NOMO-1 (cell line): ENCODE measurements at regions not wholly inside any gene's neighbourhood (a gene's known extent, or its start where the extent isn't known, plus 50 kb on each side); places are given as distances from the start of the nearest gene placed in this dataset.
"Not testable (repeated sequence)": the region's sequence is repeated elsewhere in the genome, so short reads cannot be mapped to it uniquely, and the experiment has no call there.

Experiments used
- DNase-seq, 2 experiments: peaks; one replicate each; lab custom pipeline; 2025; ENCODE audit not compliant: unreplicated experiment in 2 of 2; lab: John Stamatoyannopoulos, UW

- not testable (repeated sequence) for DNase-seq
Measured at GRCh38 chr9:117851836-117852461, 147.7 kb downstream of the TLR4 start.

DNA sequence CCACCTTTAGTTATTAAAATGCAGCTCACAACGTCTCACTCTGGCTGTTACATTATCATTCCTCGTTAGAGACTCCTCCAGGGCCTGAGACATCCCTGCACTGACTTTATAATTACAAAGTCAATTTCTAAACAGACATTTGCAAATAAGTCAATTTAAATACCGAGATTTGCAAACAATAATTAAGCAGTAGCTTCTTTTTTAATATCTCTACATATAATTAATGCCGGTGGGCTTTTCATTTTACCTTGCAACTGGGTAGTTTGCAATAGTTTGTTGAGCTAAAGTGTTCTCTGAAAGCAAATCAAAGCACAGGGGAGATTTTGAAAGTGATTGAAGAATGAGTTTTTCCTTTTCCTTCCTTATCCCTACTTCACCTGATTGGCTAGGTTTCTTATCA lies 154.4 kb downstream of the TLR4 start:
- DNase-seq = no peak

DNA sequence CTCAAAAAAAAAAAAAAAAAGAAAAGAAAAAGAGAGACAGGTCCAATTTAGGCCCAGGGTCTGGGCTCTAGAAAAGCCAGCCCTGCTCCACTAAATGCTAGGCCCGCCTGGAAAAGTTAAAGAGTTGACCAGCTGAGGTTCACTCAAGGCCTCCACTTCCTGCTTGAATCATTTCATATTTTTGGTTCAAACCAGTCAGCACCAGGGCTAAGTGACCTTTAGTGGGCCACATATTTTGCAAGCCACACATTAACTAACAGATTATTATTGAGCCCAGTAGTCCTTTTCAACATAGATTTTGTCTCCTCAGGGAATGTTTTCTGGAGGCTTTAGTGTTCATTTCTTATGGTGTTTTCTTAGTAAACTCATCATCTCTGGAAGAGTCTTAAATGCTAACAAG lies 156.6 kb downstream of the TLR4 start:
- no peak for DNase-seq

DNA sequence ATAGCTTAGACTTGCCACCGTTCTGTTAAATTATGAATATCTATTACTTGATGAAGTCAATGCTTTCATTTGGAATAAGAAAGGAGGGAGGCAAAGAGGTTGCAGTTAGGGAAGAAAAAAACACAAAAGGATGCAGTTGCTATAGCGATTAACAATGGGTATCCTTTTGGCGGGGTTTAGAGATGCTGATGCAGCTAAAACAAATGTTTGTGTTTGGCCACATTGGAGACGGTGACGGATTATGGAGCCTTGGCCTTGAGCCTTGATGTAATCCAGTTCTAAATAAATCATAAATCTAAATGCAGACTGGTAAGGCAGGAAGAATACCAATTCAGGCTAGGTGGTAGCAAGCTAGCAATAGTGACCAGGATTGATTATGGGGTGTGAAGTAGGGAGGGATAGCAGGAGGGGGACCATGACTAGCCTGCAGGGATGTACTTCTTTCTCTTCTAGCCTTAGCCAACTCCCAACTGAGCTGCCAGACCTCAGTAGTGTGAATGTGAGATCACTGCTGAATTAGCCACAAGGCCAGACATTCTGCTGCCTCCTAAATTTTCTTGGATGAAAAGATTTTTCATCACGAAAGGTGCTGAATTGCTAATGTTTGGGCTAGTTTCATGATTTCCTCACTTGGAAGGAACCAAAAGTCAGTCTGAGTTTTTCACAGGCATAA lies 160.3 kb downstream of the TLR4 start:
- DNase-seq = no peak

GRCh38 chr9:117868594-117868993 lies 164.4 kb downstream of the TLR4 start:
- no peak for DNase-seq

- no peak for DNase-seq
Measured at GRCh38 chr9:117869287-117869686, 165.1 kb downstream of the TLR4 start.

DNA sequence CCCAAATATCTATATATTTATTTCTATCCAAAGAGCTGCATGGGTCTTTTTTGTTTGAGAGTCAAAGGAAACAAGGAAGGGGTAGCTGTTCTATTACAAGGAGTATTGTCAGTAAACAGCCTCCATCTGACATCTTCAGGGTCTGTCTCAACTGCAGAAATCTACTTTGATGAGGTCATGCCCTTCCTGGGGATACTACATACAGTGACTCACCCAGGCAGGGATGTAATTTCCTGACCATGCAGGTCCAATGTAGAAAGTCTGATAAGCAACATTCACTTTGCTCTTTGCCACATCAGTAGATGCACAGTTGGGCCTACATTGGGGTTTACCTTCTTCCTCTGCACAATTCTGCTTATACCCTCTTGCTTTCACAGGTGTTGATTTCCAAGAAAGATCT lies 165.5 kb downstream of the TLR4 start:
- DNase-seq = no peak

DNA sequence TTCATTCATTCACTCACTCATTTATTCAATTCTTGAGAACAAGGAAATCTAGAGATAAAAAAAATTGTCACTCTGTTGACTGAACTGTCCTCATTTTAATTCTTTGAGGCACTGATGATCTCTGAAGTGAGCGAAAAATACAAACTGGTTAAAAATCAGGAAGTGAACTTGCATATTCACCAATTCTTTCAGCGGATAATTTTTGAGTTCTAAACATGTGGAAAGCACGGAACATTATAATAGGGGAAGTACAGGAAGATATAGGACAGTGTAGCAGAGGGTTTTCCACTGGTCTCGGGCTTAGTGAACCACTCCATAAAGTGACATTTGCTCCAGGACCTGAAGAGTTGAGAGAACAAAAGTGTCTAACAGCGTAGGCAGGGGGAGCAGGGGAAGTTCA lies 169.5 kb downstream of the TLR4 start:
- DNase-seq = peak in 1 of 2 experiments; percentile 62

- DNase-seq = no peak
Measured at GRCh38 chr9:117875886-117876285, 171.7 kb downstream of the TLR4 start.

GRCh38 chr9:117882171-117882570 lies 178.0 kb downstream of the TLR4 start:
- DNase-seq = no peak

DNA sequence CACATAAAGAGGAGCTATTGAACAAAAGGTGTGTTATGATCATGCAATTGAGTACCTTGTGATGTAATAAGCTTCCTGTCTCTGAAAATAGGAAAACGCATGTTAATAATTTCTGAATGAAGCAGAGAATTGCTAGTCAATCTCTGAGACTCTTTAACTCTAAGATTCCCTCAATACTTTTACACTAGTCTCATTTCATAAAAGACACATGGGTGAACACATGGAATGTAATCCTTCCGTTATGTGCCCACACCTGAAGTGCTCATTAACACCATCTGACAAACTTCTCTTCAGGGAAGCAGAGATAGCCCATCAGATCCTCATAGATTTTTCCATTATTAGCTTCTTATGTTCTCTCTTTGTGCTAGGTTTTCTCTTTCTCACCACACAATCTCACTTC lies 182.4 kb downstream of the TLR4 start:
- no peak for DNase-seq

- DNase-seq = no peak
Measured at GRCh38 chr9:117887383-117887782, 183.2 kb downstream of the TLR4 start.

GRCh38 chr9:117887941-117888340 lies 183.7 kb downstream of the TLR4 start:
- DNase-seq = no peak

GRCh38 chr9:117903453-117903852 lies 199.2 kb downstream of the TLR4 start:
- DNase-seq = no peak

DNA sequence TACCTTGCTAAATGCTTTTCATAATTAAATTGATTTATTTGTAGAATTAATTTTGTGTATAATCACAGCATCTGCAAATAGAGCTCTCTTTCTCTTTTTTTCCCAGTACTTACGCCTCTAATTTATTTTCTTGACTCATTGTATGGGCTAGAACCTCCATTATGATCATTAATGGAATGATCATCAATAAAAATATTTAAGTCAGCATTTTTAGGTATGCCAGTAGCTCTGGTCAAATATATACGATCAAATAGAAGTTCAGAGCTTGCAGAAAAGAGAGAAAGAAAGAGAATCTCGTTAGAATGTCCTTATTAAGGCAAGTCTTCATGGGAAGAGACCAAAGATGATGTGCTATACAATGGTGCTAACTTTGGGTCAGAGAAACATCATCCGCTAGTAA lies 202.6 kb downstream of the TLR4 start:
- no peak for DNase-seq

DNA sequence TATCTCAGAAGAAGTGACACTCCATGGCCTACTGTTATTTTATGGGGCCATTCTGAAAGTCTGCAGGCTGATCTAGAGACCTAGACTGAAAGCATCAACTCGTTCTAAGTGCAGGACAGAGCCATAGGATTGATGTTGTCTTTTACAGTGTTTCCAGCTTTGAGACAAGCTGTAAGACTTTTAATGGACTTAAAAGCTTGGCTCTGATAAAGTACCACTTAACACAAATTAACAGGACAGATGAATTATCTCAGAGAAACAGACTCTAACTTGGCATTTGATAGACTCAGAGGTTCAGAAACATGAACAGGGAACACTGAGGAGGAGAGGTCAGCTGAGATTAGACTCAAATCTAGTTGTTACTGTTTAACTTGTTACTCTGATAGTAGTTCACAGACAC lies 203.2 kb downstream of the TLR4 start:
- DNase-seq = no peak

- DNase-seq = no peak
Measured at GRCh38 chr9:117916291-117916690, 212.1 kb downstream of the TLR4 start.

DNA sequence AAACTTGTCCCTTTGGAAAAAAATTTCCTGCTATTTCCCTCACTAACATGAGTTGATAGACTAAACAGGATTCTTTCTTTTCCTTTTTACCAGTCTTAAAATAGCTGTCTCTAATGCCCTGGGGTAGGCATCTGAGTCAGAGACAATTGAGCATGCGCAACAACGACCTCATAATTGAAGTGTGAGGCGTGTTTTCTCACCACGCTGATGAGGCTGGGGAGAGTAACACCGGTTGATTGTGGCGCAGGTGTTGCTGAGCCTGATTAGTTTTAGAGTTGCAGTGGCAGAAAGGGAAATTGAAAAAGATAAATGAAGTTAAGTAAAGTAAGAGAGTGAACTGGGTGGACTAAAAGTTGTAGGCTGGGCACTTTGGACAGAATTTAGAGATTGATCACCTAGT lies 213.7 kb downstream of the TLR4 start:
- DNase-seq = no peak

DNA sequence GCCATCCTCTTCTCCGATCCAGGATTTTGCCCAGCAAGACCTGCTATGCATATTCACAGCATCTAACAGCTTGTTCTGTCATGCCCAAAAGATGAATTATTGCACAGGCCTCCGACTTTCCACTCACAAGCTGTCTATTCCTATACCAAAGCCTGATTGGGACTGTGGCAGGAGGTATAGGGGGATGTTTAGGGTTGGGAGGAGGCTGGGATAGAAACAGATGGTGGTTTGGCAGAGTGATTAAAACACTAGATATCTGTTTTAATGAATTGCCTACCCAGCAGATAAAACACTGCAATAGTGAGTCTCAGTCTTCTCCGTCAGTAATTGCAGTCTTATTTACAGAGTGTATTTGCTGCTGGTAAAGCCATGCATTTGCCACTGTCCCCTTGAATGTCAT lies 215.3 kb downstream of the TLR4 start:
- no peak for DNase-seq

DNA sequence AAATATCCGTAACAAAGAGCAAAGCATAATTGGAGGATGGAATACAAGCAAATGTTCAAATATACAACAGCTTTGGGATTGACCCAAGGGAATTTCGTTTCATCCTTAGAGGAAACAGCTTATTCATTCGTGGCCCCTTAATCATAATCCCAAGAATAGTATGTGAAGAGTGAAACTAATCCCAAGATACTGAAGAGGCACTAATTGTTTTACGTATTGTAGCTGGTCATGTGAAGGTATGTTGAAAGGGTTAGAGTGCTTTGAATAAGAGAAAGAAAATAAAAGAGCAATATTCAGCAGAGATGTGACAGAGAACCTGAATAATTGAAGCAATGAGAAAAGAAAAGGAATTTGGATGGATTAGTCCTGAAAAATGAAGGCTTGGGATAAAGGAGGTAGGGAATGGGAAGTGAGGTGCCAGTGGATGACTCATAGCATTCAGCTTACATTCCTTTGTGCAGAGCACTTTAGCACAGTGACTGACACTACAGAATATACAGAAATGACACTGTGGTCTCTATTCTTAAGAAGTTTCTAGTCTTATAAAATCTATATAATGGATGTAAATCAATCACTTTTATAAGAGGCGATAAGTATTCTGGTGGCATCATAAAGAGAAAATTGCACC lies 221.9 kb downstream of the TLR4 start:
- no peak for DNase-seq

- no peak for DNase-seq
Measured at GRCh38 chr9:117927354-117927753, 223.2 kb downstream of the TLR4 start.

GRCh38 chr9:117929868-117930267 lies 225.7 kb downstream of the TLR4 start:
- DNase-seq = no peak
